ENCODE measurements at regions not wholly inside any gene's neighbourhood (a gene's known extent, or its start where the extent isn't known, plus 50 kb on each side); places are given as distances from the start of the nearest gene placed in this dataset. TPM values are rescaled to one million over a fixed set of nuclear protein-coding genes. Genes with fewer than 3 reads are reported as not detected.

DNA sequence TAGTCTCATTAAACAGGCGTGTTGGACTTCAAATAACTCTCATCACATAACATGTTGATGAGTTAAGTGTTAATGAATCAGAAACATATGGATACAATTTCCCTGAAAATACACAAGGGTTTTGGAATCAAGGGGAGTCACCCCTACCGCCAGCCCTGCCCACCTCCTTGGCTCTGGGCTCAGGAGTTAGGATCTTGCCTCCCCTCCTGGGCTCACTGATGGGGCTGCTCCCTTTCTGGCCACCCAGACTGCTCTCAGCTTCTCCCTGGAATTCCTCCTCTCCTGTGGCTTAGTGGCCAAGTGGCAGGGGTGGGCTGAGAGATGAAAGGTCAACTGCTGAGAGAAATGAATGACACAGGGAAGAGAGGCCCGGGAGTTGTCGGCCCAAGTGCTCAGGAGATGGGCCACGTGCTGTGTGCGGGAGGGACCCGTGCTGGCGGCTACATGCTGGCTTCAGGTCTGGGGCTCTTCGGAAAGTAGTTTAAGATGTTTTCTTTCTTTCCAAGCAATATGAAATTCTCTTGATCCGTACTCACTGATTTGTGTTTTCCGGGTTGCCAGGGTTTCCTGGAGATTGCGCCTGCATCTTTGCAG, 55.8 kb upstream of the TNP1 start:
- peaks cover 6 to 12% (median 8%) of the 10 kb centered on the region in 3 donors for H3K4me1 ChIP-seq (ENCODE audit: control insufficient read depth in 3 of 3, insufficient read depth in 3 of 3, low read length in 3 of 3)
- no peaks in the 10 kb centered on the region for H3K9me3 ChIP-seq (ENCODE audit: control insufficient read depth in 3 of 3, low read length in 3 of 3)
- H3K27ac ChIP-seq (ENCODE audit: low read depth, low read length), result no peak overlapping the region
- no peaks in the 10 kb centered on the region for H3K27me3 ChIP-seq (ENCODE audit: control insufficient read depth in 3 of 3, insufficient read depth in 3 of 3, low read length in 3 of 3)
- no peaks in the 10 kb centered on the region for H3K36me3 ChIP-seq (ENCODE audit: control insufficient read depth in 3 of 3, insufficient read depth in 3 of 3, low read length in 3 of 3)
- no peak overlapping the region for H3K4me3 ChIP-seq (ENCODE audit: low read length in 3 of 3)
- H3K9ac ChIP-seq (ENCODE audit: low read depth in 1 of 3, low read length in 3 of 3), result no peak overlapping the region

DNA sequence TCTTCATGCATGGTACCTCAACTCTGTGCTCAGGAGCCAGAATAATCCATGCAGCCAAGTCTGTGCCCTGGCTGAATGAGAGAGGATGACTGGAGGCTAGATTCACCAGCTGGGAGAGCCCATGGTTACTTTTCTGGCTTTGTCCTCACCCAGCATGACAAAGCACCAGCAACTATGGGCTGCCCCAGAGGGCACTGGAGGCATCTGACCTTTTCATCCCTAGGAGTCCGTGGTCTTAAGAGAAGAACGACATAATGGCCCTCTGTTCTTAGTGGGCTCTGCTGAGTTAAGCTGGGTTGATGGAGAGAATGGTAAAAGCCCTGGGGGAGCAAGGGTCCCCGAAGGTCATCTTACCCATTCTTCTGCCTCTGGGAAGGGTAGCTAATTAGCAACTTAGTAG, 54.6 kb upstream of the TNP1 start:
- Histone ChIP-seq H3K27me3 (ENCODE audit: control insufficient read depth in 3 of 3, insufficient read depth in 3 of 3, low read length in 3 of 3) (no peaks in the 10 kb centered on the region), H3K9me3 (ENCODE audit: control insufficient read depth in 3 of 3, low read length in 3 of 3) (no peaks in the 10 kb centered on the region), H3K4me3 (ENCODE audit: low read length in 3 of 3) (no peak overlapping the region), H3K9ac (ENCODE audit: low read depth in 1 of 3, low read length in 3 of 3) (no peak overlapping the region), H3K4me1 (ENCODE audit: control insufficient read depth in 3 of 3, insufficient read depth in 3 of 3, low read length in 3 of 3) (peaks cover 6 to 8% (median 8%) of the 10 kb centered on the region in 3 donors), H3K27ac (ENCODE audit: low read depth, low read length) (no peak overlapping the region), H3K36me3 (ENCODE audit: control insufficient read depth in 3 of 3, insufficient read depth in 3 of 3, low read length in 3 of 3) (no peaks in the 10 kb centered on the region)

DNA sequence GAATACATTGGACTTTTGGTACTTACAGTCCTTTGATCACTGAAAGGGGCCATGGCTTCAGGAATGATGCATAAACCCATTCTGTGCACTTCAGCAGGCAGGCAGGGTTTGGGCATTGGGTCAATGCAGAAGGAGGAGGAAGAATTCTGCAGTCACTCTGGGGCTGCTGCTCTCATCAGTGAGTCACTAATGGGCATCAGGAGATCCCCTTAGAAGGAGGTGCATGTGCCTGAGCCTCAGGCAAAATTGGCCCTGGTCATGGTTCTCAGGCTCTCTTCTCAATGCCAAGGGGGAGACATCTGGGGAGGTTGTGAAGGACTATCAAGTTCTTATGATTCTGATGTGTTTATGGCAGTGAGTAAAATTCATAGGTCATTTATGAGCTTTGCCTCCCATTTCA, 52.0 kb upstream of the TNP1 start:
- no peak overlapping the region for H3K27ac ChIP-seq (ENCODE audit: low read depth, low read length)
- no peak overlapping the region for H3K4me3 ChIP-seq (ENCODE audit: low read length in 3 of 3)
- H3K36me3 ChIP-seq (ENCODE audit: control insufficient read depth in 3 of 3, insufficient read depth in 3 of 3, low read length in 3 of 3), result no peaks in the 10 kb centered on the region
- no peaks in the 10 kb centered on the region for H3K9me3 ChIP-seq (ENCODE audit: control insufficient read depth in 3 of 3, low read length in 3 of 3)
- H3K27me3 ChIP-seq (ENCODE audit: control insufficient read depth in 3 of 3, insufficient read depth in 3 of 3, low read length in 3 of 3), result no peaks in the 10 kb centered on the region
- no peak overlapping the region for H3K9ac ChIP-seq (ENCODE audit: low read depth in 1 of 3, low read length in 3 of 3)
- no peaks in the 10 kb centered on the region for H3K4me1 ChIP-seq (ENCODE audit: control insufficient read depth in 3 of 3, insufficient read depth in 3 of 3, low read length in 3 of 3)

DNA sequence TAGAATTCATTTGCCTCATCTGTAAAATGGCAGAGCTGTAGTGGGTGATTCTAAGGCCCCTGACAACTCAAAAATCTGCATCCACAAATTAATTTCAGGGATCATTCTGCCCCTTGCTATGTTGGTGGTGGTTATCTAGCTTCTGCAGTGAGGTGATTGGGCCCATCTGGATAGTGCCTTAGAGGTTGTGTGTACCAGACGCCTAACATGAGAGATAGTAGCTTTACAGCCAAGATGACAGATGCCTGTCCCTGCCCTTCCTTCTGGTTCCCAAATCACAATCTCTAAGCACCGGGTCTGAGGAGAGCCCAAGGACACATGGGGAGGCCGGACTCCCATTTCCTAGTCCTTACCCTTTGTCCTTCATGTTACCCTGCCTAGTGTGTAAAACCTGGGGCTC, 51.1 kb upstream of the TNP1 start:
- Histone ChIP-seq H3K9ac (ENCODE audit: low read depth in 1 of 3, low read length in 3 of 3) (no peak overlapping the region), H3K4me1 (ENCODE audit: control insufficient read depth in 3 of 3, insufficient read depth in 3 of 3, low read length in 3 of 3) (no peaks in the 10 kb centered on the region), H3K4me3 (ENCODE audit: low read length in 3 of 3) (no peak overlapping the region), H3K27me3 (ENCODE audit: control insufficient read depth in 3 of 3, insufficient read depth in 3 of 3, low read length in 3 of 3) (no peaks in the 10 kb centered on the region), H3K27ac (ENCODE audit: low read depth, low read length) (no peak overlapping the region), H3K36me3 (ENCODE audit: control insufficient read depth in 3 of 3, insufficient read depth in 3 of 3, low read length in 3 of 3) (no peaks in the 10 kb centered on the region), H3K9me3 (ENCODE audit: control insufficient read depth in 3 of 3, low read length in 3 of 3) (no peaks in the 10 kb centered on the region)

DNA sequence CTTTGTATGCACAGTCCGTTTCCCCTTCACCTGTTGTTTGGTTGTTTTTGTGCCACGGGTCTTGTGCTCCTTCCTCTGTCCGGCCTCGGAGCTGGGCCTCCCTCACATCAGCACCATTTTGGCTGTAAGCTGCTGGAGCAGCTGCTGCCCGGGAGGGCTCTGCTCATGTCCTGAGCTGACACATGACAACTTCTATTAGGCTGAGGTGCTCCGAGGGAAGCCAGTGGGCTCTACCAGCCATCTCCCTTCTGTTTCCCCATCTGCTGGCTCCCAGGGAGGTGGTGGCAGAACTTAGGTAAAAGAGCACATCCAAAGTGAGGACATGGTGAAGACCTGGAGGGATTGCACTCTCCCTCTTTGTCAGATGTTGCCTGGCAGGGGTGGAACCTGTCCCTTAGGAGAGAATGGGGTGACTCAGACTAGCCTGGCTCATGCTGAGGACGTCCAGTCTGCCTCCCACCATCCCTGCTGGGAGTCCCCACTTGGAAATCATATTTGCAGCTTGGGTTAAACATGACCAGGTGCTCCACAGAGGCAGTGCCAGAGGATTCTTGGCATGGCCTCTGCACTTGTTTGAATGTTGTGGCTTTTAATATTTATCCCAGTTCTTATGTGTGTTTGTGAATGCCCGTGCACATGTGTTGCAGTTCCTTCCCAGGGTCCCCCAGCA, 49.8 kb upstream of the TNP1 start:
- H3K4me1 ChIP-seq (ENCODE audit: control insufficient read depth in 3 of 3, insufficient read depth in 3 of 3, low read length in 3 of 3), result peaks cover 0 to 4% (median 0%) of the 10 kb centered on the region in 3 donors
- no peak overlapping the region for H3K27ac ChIP-seq (ENCODE audit: low read depth, low read length)
- H3K27me3 ChIP-seq (ENCODE audit: control insufficient read depth in 3 of 3, insufficient read depth in 3 of 3, low read length in 3 of 3), result no peaks in the 10 kb centered on the region
- no peaks in the 10 kb centered on the region for H3K36me3 ChIP-seq (ENCODE audit: control insufficient read depth in 3 of 3, insufficient read depth in 3 of 3, low read length in 3 of 3)
- H3K9ac ChIP-seq (ENCODE audit: low read depth in 1 of 3, low read length in 3 of 3), result no peak overlapping the region
- no peak overlapping the region for H3K4me3 ChIP-seq (ENCODE audit: low read length in 3 of 3)
- no peaks in the 10 kb centered on the region for H3K9me3 ChIP-seq (ENCODE audit: control insufficient read depth in 3 of 3, low read length in 3 of 3)

Small RNA genes in the stretch of these regions (small RNA-seq; reads per million reads assigned to genes)
- not detected for gene RF01983
